Activated gamma-delta T cell (primary cell): ENCODE measurements at regions not wholly inside any gene's neighbourhood (a gene's known extent, or its start where the extent isn't known, plus 50 kb on each side); places are given as distances from the start of the nearest gene placed in this dataset.
"Not testable (repeated sequence)": the region's sequence is repeated elsewhere in the genome, so short reads cannot be mapped to it uniquely, and the experiment has no call there.

Source experiments
- DNase-seq: peaks from one replicate; lab custom pipeline; 2025; lab: John Stamatoyannopoulos, UW

DNA sequence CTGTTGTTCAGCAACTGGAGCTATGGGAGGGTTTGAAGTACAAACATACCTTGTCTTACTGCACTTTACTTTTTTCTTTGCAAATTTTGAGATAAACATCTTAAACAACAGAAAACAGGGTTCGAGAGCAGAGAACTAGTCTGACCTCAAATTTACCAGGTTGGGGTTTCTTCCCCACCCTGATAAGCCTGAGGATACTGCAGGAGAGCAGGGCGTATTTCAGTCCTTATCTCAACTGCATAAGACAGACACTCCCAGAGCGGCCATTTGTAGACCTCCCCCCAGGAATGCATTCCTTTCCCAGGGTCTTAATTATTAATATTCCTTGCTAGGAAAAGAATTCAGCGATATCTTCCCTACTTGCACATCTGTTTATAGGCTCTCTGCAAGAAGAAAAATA, 242.1 kb upstream of the DDHD1 start:
- DNase-seq = not testable (repeated sequence)

DNA sequence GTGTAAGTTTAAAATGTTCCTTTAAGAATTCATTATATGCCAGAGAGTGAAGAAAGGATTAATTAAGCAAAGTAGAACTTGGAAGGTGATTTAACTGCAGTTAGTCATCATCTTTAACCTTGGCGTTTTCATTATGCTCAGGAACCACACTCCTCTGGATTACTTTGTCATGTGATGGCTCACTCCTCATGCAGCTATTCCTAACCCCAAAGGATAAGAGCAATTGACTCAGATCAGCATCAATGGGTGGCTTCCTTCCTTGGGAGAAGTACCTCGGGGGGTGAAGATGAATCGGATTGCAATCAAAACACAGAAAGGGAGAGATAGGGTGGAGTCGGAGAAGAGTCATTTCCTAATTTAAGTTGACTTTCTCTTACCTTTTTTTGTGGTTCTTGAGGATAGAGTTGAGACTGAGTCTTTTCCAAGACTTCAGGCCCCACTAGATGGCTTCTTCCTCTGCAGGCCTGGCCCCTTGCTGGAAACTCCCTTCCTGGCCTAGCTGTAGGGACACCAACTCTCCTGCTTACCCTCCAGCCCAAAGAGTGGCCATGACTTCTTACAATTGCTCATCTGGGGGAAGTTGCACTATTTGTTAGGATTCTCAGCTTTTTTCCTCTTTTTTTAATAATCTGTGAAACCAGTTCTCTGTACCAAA, 238.6 kb upstream of the DDHD1 start:
- DNase-seq = no peak

DNA sequence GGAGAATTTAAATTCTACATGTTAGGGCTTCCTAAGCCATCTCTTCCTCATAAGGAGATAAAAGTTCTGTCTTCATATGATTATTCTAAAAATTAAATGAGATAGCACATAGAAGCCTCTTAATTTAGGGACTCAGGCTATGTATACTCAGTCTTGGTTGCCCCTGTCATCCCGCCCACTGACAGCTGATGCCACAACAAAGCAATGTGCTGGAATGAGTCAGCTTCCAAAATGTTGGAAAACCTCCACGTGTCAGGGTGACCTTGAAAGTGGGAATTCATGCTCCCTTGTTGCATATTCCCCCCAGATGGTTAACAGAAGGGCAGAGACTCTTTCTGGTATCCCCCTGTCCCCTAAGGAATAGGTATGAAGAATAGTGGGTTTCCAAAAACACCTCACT, 238.0 kb upstream of the DDHD1 start:
- DNase-seq = no peak

DNA sequence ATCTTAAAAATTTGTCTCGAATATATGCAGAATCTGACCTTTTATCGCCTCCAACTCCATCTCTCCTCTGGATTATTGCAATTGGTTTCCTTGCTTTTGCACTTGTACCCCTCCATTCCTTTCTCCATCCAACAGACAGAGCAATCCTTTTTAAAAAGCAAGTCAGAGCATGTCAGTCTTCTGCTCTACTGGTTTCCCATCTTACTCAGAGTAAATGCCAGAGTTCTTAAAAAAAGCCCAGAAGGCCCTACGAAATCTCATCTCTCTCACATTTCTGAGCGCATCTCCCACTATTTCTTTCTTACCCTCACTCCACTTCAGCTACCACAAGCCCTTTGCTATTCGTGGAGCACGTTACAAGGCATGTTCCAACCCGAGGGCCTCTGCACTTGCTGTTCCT, 236.9 kb upstream of the DDHD1 start:
- DNase-seq = no peak

DNA sequence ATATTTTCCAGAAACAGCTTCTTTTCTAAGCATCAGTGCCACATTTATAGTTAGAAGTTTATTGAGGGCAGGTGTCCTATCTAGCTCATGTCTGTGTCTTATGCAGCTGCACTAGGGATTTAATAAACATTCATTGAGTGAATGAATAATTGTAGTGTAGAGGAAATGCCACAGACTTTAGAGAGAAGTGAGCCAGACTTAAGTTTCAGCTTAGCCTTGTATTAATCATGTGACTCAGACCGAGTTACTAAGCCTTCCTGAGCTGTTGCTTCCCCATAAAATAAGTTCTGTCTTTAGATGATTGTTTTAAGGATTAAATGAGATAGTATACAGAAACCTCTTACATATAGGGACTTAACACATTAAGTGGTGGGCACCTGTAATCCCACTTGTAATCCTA, 236.1 kb upstream of the DDHD1 start:
- DNase-seq = no peak

DNA sequence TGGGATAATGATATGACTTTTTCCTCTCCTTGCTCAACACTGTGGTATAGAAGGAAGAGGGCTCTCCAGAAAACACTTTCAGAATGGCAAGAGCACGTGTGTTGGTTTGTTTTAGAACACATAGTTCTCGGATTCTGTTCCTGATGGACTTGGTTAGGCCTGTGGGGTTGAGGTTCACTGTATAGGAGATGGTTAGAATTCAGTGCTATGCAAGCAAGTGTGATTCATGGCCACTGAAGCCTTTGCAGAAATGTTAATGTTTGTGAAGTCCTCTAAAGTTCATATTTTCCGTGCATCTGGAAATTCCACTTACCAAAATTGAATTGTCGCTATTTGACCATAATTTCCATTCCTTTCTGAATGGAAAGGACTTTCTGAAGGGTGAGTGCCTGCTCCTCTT, 233.2 kb upstream of the DDHD1 start:
- no peak for DNase-seq

DNA sequence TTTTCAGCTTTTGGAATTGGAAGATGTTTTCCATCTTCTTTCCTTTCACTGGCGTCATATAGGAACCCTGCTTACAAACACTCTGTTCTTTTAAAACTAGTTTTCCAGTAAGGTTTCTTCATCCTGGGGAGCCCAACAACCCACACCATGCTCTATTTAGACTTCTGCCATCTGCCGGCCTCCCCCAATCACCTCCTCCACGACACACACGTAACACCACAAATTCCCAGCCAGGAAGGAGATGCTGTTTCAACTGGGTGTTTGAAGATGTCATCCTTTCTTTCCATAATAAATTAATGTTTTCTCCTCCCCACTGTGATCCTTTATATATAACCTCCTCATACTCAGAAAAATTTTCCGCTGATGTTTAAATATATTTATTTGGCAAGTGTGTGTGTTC, 231.4 kb upstream of the DDHD1 start:
- no peak for DNase-seq

DNA sequence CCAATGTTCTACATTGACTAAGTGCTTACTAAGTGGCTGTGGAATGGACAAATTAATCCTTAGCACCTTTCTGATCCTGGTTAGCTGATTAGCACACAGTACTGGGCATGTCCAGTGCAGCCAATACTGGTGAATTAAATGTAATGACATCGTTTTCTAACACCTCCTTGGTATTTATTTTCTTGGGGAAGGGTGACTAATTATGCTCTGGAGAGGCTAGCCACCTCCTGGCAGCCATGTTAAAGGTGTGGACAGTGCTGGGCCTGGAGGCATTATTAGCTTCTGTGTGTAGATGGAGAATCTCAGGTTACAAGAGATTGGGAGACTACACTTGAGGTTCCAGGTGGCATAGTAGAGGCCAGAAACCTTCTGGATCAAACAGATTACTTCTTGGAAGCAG, 230.9 kb upstream of the DDHD1 start:
- no peak for DNase-seq

DNA sequence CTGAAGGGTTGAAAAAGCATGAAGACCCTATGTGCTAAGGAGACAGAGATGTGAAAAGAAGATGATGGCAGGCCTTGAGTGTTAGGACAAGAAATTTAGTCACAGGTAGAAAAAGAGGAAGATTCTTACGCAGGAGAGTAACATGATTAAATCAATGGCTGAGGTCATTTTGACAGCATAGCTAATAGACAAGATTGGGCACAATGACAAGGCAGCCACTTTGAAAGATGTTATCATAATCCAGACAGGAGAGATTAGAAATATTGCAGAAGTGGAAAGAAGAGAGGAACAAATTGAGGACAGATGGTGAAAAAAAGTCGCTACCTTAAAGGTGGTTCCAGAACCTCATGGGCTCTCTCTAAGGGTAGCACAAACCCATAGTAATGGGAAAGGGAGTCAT, 228.8 kb upstream of the DDHD1 start:
- DNase-seq = no peak

DNA sequence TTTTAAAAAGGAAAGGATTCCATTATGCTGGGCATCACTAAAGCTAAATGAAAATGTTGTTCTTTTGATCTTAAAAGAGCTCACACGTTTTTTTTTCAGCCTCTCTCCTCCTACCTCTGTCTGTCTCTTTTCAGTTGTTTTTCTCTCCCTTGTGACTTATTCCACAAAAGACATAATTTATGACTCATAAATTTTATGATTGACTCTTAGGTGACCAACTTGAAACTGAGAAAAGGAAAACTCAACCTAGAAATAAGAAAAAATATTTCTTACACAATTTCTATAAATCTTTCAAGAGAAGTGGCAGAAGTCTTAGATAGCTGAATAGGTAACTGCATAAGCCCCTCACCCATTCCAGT, 227.7 kb upstream of the DDHD1 start:
- no peak for DNase-seq

DNA sequence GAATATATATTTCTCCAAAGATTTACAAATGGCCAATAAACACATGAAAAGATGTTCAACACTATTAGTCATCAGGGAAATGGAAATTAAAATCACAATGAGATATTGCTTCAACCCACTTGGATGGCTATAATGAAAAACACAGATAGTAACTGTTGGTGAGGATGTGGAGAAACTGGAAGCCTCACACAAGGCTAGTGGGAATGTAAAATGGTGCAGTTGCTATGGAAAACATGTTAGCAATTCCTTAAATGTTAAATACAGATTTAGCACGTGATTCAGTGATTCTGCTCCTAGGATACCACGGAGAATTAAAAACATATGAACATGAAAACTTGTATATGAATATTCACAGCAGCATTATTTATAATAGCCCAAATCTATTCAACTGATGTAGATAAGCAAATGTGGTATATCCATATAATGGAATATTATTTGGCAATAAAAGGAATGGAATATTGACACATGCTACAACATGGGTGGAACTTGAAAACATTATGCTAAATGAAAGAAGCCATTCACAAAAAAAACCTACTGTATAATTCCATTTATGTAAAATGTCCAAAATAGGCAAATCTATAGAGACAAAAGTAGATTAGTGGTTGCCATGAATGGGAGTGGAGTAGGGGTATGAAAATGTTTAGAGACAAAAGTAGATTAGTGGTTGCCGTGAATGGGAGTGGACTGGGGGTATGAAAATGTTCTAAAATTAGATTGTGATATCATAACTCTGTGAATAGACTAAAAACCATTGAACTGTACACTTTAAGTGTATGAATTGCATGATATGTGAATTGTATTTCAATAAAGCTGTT, 227.1 kb upstream of the DDHD1 start:
- DNase-seq = no peak

DNA sequence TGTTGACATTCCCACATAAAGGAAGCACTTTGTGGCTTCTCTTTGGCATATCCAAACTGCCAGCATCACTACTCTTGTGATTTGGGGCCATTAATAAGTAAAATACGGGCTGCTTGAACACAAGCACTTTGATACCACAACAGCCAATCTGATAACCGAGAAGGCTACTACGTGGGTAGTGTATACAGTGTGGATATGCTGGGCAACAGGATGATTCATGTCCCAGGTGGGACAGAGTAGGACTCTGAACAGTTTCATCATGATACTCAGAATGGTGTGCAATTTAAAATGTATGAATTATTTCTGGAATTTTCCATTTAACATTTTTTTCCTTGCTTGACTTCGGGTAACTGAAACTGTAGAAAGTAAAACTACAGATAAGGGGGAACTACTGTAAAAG, 225.0 kb upstream of the DDHD1 start:
- DNase-seq = no peak

DNA sequence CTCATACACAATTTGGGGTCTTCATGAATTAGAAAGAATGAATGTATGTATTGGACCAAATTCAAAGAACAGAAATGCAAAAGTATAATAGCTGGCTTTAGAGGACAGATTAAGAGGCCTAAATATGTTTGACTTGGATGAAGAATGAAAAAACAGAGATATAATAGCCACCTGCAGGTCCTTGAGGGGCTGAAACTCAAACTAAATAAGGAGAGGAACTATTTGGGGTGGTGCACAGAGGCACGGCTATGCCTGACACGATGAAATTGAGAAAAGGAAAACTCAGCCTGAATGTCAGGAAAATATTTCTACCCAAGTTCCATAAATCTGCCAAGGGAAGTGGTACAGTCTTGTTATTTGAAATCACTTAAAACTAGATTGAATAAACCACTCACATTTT, 222.9 kb upstream of the DDHD1 start:
- no peak for DNase-seq

DNA sequence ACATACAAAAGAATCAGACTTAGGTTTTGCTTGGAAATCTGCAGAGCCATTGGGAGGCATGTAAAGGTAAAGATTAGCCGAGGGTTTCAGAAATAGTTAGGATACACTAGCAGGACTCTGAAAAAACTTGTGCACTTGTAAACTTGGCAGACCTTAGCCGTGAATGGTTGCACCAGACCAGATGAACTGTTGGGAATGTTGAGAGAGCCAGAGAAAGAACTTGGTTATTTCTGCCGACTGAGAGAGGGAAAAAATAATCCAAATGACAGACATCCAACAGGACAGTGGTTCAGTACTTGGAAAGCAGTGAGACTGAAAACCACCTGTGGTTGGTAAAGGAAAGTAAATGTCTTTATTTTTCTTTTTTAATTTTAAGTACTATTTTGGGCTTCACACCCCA, 222.5 kb upstream of the DDHD1 start:
- no peak for DNase-seq

DNA sequence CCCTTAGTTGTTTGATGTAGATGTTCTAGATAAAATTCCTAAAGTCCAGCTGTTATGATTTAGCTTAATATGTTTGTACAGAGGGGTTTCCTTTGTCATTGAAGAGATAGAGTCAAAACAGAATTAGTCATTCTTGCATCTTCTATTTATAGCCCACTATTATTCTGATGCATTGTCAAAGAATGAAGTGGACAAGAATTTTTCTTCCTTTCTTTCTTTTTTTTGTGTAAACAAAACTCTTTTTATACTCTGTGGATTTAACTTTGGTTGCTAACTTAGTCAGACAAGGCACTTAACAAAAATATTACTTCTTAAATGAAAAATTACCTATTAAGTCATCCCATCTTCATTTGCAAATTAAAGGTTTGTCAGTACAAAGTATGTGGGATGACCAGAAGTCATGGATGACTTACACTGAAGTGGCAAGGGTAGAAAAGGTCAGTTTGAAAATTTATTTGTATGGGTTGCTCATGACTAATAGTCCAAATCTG, 215.6 kb upstream of the DDHD1 start:
- no peak for DNase-seq

DNA sequence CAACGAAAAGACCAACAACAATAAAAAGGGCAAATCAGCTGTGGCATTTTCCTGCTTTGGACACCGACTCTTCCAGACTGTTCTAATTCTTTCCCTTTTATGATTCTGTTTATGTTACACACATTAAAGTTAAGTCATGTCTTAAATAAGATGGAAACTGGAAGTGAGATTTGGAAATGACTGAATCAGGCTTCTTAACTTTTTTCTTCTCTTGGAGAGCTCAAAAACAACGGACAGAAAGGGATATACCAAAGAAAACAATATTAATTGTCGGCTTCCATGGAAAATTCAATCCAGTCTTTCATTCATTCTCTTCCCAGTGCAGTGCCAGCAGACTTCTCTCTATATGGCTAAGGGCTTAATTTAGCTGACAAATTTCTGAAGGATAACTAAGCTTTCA, 214.9 kb upstream of the DDHD1 start:
- DNase-seq = no peak

DNA sequence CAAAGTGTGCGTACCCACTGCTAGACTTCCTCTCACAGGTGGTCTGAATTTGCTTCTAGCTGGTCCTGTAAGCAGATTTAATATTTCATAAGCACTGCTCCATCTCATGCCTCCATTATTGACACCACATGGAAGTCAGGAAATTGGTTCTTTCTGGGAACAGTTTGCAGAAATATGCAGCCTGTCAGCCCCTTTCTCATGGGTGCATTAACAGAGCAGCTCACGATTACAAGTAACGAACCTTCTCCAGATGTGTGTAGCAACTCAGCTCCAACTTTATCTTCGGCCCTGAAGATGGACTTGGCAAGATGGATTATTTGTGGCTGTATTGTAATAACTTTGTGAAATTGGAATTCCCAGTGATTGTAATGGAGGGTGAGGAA, 214.5 kb upstream of the DDHD1 start:
- no peak for DNase-seq

DNA sequence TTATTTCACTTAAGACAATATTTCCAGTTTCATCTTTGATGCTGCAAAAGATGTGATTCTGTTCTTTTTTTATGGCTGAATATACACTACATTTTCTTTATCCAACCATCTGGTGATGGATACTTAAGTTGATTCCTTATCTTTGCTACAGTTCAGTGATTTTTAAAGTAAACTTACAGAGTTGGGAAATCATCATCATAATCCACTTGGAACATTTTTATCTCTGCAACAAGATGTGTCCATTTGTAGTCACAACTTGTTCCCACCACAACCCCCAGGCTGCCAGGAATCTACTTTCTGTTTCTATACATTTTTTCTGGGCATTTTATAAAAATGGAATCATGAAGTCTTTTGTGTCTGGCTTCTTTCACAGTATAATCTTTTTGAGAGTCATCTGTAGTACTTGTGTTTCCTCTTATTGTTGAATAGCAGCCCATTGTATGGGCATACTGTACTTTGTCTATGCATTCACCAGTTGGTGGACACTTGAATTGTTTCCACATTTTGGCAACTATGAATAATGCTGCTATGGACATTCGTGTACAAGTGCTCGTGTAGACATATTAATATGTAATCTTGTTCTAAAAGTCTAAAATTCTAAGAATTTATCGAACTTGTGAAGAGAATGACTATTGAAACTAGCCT, 212.5 kb upstream of the DDHD1 start:
- no peak for DNase-seq

DNA sequence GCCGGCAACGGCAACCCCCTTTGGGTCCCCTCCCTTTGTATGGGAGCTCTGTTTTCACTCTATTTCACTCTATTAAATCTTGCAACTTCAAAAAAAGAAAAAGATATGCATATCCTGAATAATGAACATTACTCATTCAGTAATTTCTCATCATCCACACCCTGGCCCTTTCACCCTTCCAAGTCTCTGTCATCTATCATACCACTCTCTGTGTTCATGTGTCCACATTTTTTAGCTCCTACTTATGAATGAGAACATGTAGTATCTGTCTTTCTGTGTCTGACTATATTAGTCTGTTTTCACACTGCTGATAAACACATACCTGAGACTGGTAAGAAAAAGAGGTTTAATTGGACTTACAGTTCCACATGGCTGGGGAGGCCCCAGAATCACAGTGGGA, 209.8 kb upstream of the DDHD1 start:
- DNase-seq = not testable (repeated sequence)

DNA sequence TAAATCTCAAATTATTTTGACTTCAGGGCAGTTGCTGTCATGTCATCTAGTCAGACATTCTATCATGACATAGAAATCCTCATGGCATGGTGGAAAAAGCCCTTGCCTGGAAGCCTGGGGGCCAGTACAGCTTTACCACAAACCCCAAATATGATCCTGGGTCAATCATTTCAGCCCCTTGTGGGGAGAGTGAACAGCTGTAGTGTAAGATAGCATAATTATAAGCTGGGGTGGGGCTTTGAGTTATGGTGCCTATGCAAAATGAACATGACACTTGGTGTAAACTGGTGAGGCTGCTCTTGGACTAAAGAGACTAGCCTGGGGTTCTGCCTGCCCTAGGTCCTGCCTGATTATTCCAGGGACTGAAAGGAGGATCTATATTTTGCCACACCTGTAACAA, 207.7 kb upstream of the DDHD1 start:
- no peak for DNase-seq

DNA sequence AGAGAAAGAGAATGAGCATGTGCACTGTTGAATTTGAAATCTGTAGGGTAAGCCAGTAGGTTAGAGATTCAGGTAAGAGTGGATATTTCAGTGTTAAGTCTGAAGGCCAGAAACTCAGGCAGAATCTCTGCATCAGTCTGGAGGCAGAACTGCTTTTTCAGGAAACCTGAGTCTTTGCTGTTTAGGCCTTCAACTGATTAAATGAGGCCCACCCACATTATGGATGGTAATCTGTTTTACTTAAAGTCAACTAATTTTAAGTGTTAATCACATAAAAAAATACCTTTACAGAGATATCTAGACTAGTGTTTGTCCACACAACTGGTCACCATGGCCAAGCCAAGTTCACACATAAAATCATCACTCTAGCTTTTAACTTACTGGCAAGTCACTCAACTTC, 205.0 kb upstream of the DDHD1 start:
- DNase-seq = no peak

DNA sequence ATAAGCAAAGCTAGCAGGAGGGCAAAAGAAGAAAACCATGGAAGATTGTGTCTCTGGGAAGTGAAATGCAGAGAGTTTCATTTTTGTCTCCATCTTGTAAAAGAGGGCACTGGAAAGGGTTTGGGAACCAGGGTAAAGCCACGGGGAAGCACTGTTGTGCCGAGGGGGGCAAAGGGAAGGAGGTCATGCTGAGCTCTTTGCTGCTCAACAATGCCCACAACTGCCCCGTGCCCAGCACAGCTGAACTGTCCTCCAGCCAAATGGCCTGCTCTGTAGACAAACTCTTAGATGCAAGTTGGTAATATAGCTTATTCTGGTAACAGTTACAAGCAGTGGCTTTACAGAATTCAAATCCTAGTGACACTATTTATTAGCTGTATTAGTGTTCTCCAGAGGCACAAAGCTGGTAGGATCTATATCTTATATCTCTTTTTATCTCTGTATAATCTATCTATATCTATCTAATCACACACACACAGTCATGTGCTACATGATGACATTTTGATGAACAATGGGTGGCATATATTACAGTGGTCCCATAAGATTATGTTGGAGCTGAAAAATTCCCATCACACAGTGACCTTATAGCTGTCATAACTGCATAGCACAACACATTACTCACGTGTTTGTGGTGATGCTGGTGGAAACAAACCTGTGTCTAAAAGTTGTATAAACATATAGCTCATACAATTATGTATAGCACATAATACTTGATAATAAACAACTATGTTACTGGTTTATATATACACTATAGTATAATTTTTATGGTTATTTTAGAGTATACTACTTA, 203.4 kb upstream of the DDHD1 start:
- no peak for DNase-seq
